Fibroblast of peridontal ligament (primary cell): ENCODE measurements at regions not wholly inside any gene's neighbourhood (a gene's known extent, or its start where the extent isn't known, plus 50 kb on each side); places are given as distances from the start of the nearest gene placed in this dataset.
"Not testable (repeated sequence)": the region's sequence is repeated elsewhere in the genome, so short reads cannot be mapped to it uniquely, and the experiment has no call there.

Experiments
- DNase-seq: peaks from one replicate; pipeline ENCODE4 v3.0.0-alpha.2; 2010; ENCODE audit errors: extremely low read depth

GRCh38 chr2:95765925-95766910 is 174.4 kb downstream of the TRIM43 start:
- not testable (repeated sequence) for DNase-seq

GRCh38 chr2:95767531-95767930 is 175.7 kb downstream of the TRIM43 start:
- not testable (repeated sequence) for DNase-seq

- not testable (repeated sequence) for DNase-seq
These were observed 176.1 kb downstream of the TRIM43 start for GRCh38 chr2:95767950-95768349.

- not testable (repeated sequence) for DNase-seq
These were observed 177.5 kb downstream of the TRIM43 start for GRCh38 chr2:95769256-95769655.

- not testable (repeated sequence) for DNase-seq
These were observed 178.9 kb downstream of the TRIM43 start for GRCh38 chr2:95770726-95771125.

GRCh38 chr2:95774322-95775192 is 182.8 kb downstream of the TRIM43 start:
- DNase-seq: not testable (repeated sequence)

DNA sequence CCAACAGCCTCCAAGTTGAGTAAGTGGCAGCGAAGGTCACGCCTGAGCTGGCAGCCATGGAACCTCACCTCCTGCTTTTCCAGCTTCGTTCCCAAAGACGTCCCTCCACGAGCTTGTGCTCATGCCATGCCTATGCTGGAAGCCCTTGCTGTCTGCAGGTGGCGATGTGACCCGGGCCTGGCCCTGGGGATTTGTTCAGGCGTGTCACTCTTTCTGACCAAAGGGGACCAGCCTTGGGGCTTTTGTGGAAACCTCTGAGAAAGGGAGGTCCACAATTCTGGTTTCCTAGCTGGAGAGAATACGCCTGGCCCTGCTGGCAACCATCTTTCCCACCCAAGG is 183.4 kb downstream of the TRIM43 start:
- DNase-seq: not testable (repeated sequence)
